ENCODE measurements at regions not wholly inside any gene's neighbourhood (a gene's known extent, or its start where the extent isn't known, plus 50 kb on each side); places are given as distances from the start of the nearest gene placed in this dataset.

DNA sequence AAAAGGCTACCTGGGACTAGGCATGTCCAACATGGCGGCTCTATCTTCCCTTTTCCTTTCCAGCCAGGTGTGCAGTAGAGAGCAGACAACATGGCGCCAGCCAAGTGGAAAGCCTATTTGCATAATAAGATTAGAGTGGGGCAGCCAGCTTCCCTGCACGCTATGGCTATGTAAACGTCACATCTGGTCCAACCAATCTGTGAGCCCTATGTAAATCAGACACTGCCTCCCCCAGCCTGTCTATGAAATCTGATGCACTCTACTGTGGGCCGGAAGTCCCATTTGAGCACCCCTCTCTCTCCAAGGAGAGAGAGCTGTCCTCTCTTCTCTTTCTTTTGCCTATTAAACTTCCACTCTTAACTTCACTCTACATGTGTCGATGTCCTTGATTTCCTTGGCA, 984.9 kb upstream of the AUTS2 start:
- Histone ChIP-seq H3K4me1 (ENCODE audit: insufficient read depth, low read length) (no peaks in the 10 kb centered on the region), H3K27me3 (ENCODE audit: insufficient read depth, low read length, poor library complexity) (no peaks in the 10 kb centered on the region), H3K4me2 (ENCODE audit: insufficient read depth, low read length) (no peak overlapping the region), H3K4me3 (ENCODE audit: low read depth in 1 of 2, low read length in 2 of 2) (no peak overlapping the region), H3K36me3 (ENCODE audit: insufficient read depth, low read length) (no peaks in the 10 kb centered on the region), H3K9me3 (ENCODE audit: insufficient read depth, low read length, severe bottlenecking) (peaks cover 6% of the 10 kb centered on the region), H3K27ac (ENCODE audit: low read length) (no peak overlapping the region), H3K9ac (ENCODE audit: low read depth, low read length) (no peak overlapping the region), H3K79me2 (ENCODE audit: insufficient read depth, low read length) (no peaks in the 10 kb centered on the region), H2AFZ (ENCODE audit: low read depth, low read length) (no peak overlapping the region), H4K20me1 (ENCODE audit: insufficient read depth, low read length) (no peaks in the 10 kb centered on the region)
- ATAC-seq (ENCODE audit: insufficient read depth, low read depth) (no peak), DNase-seq (no peak)
- no peak for TF ChIP-seq EZH2 (IDR thresholded peaks at IDR 0.05; ENCODE audit: borderline replicate concordance, low read depth, low read length, severe bottlenecking)
- TF ChIP-seq, protein P1, sequence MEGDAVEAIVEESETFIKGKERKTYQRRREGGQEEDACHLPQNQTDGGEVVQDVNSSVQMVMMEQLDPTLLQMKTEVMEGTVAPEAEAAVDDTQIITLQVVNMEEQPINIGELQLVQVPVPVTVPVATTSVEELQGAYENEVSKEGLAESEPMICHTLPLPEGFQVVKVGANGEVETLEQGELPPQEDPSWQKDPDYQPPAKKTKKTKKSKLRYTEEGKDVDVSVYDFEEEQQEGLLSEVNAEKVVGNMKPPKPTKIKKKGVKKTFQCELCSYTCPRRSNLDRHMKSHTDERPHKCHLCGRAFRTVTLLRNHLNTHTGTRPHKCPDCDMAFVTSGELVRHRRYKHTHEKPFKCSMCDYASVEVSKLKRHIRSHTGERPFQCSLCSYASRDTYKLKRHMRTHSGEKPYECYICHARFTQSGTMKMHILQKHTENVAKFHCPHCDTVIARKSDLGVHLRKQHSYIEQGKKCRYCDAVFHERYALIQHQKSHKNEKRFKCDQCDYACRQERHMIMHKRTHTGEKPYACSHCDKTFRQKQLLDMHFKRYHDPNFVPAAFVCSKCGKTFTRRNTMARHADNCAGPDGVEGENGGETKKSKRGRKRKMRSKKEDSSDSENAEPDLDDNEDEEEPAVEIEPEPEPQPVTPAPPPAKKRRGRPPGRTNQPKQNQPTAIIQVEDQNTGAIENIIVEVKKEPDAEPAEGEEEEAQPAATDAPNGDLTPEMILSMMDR (IDR thresholded peaks at IDR 0.05; ENCODE audit: borderline replicate concordance, extremely low read depth, low read length, poor library complexity, severe bottlenecking) = no peak

DNA sequence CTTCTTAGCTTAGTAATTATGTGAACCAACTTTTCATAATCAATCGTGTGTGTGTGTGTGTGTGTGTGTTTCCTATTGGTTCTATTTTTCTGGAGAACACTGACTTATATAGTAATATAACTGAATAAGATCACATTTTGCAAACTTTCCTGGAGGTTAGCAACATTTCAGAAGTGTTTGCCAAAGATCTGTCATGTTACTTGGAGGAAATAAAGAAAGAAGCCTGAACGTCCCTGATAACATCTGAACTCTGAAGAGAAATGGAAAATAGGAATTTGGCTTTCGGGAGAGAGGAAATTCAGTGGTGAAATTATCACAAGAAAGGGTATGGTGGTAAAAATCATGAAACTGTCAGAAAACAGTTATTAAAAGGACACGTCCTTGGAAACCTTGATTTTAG, 984.4 kb upstream of the AUTS2 start:
- no peak overlapping the region for H3K9ac ChIP-seq (ENCODE audit: low read depth, low read length)
- DNase-seq (no peak), ATAC-seq (ENCODE audit: insufficient read depth, low read depth) (no peak)
- no peaks in the 10 kb centered on the region for H3K79me2 ChIP-seq (ENCODE audit: insufficient read depth, low read length)
- H3K9me3 ChIP-seq (ENCODE audit: insufficient read depth, low read length, severe bottlenecking) = peaks cover 2% of the 10 kb centered on the region
- H4K20me1 ChIP-seq (ENCODE audit: insufficient read depth, low read length) = no peaks in the 10 kb centered on the region
- TF ChIP-seq, protein P1 (IDR thresholded peaks at IDR 0.05; ENCODE audit: borderline replicate concordance, extremely low read depth, low read length, poor library complexity, severe bottlenecking) = no peak
- no peak for TF ChIP-seq EZH2 (IDR thresholded peaks at IDR 0.05; ENCODE audit: borderline replicate concordance, low read depth, low read length, severe bottlenecking)
- H3K27me3 ChIP-seq (ENCODE audit: insufficient read depth, low read length, poor library complexity) = no peaks in the 10 kb centered on the region
- H2AFZ ChIP-seq (ENCODE audit: low read depth, low read length) = no peak overlapping the region
- H3K4me1 ChIP-seq (ENCODE audit: insufficient read depth, low read length) = no peaks in the 10 kb centered on the region
- no peak overlapping the region for H3K4me3 ChIP-seq (ENCODE audit: low read depth in 1 of 2, low read length in 2 of 2)
- H3K4me2 ChIP-seq (ENCODE audit: insufficient read depth, low read length) = no peak overlapping the region
- no peaks in the 10 kb centered on the region for H3K36me3 ChIP-seq (ENCODE audit: insufficient read depth, low read length)
- H3K27ac ChIP-seq (ENCODE audit: low read length) = no peak overlapping the region

DNA sequence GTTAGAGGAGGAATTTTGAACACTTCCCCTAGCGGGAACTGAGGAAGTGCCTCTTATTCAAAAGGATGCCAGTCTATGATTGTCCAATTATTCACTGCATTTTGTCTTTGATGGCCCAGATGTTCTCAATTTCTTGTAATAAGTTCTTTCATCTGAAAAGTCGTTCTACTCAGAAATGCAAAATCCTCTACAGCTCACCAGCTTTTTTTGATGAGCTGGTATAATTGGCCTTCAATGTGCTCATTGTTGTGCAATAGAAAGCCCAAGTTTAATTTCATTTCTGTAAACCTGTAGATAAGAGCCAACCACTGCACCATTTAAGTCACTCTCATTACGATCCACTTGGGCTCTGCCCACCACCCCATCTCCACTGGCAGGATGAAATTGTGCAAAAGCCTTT, 978.7 kb upstream of the AUTS2 start:
- no peaks in the 10 kb centered on the region for H3K36me3 ChIP-seq (ENCODE audit: insufficient read depth, low read length)
- no peak overlapping the region for H3K27ac ChIP-seq (ENCODE audit: low read length)
- DNase-seq (no peak), ATAC-seq (ENCODE audit: insufficient read depth, low read depth) (no peak)
- H3K79me2 ChIP-seq (ENCODE audit: insufficient read depth, low read length) = no peaks in the 10 kb centered on the region
- no peaks in the 10 kb centered on the region for H4K20me1 ChIP-seq (ENCODE audit: insufficient read depth, low read length)
- TF ChIP-seq, protein P1 (IDR thresholded peaks at IDR 0.05; ENCODE audit: borderline replicate concordance, extremely low read depth, low read length, poor library complexity, severe bottlenecking) = no peak
- TF ChIP-seq EZH2 (IDR thresholded peaks at IDR 0.05; ENCODE audit: borderline replicate concordance, low read depth, low read length, severe bottlenecking) = no peak
- H3K4me1 ChIP-seq (ENCODE audit: insufficient read depth, low read length) = no peaks in the 10 kb centered on the region
- no peak overlapping the region for H3K4me3 ChIP-seq (ENCODE audit: low read depth in 1 of 2, low read length in 2 of 2)
- H2AFZ ChIP-seq (ENCODE audit: low read depth, low read length) = no peak overlapping the region
- H3K4me2 ChIP-seq (ENCODE audit: insufficient read depth, low read length) = no peak overlapping the region
- no peaks in the 10 kb centered on the region for H3K27me3 ChIP-seq (ENCODE audit: insufficient read depth, low read length, poor library complexity)
- no peaks in the 10 kb centered on the region for H3K9me3 ChIP-seq (ENCODE audit: insufficient read depth, low read length, severe bottlenecking)
- no peak overlapping the region for H3K9ac ChIP-seq (ENCODE audit: low read depth, low read length)

DNA sequence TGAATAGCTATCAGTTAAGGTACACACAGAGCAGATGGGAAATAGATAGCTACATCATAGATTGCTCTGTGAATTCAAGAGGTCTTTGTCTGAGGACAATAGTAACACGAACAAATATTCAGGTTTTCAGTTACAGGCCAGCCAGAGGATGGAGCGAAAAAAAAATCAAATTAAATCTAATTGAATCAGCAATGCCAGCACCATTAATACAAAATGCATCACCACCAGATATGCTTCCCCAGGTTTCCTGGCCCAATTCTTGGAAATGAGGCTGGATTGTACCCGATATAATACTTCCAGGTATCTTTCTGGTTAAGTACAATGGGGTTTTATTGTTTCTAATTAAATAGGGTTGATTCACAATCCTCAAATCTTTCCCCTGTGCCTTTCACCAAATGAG, 975.8 kb upstream of the AUTS2 start:
- Histone ChIP-seq H3K27me3 (ENCODE audit: insufficient read depth, low read length, poor library complexity) (no peaks in the 10 kb centered on the region), H3K27ac (ENCODE audit: low read length) (no peak overlapping the region), H4K20me1 (ENCODE audit: insufficient read depth, low read length) (no peaks in the 10 kb centered on the region), H3K4me1 (ENCODE audit: insufficient read depth, low read length) (no peaks in the 10 kb centered on the region), H3K79me2 (ENCODE audit: insufficient read depth, low read length) (no peaks in the 10 kb centered on the region), H3K4me3 (ENCODE audit: low read depth in 1 of 2, low read length in 2 of 2) (no peak overlapping the region), H3K36me3 (ENCODE audit: insufficient read depth, low read length) (no peaks in the 10 kb centered on the region), H3K9ac (ENCODE audit: low read depth, low read length) (no peak overlapping the region), H2AFZ (ENCODE audit: low read depth, low read length) (no peak overlapping the region), H3K9me3 (ENCODE audit: insufficient read depth, low read length, severe bottlenecking) (no peaks in the 10 kb centered on the region), H3K4me2 (ENCODE audit: insufficient read depth, low read length) (no peak overlapping the region)
- TF ChIP-seq, protein P1 (IDR thresholded peaks at IDR 0.05; ENCODE audit: borderline replicate concordance, extremely low read depth, low read length, poor library complexity, severe bottlenecking) = no peak
- TF ChIP-seq EZH2 (IDR thresholded peaks at IDR 0.05; ENCODE audit: borderline replicate concordance, low read depth, low read length, severe bottlenecking) = no peak
- ATAC-seq (ENCODE audit: insufficient read depth, low read depth) (no peak), DNase-seq (no peak)

All from DND-41 (cell line).